ENCODE measurements at regions not wholly inside any gene's neighbourhood (a gene's known extent, or its start where the extent isn't known, plus 50 kb on each side); places are given as distances from the start of the nearest gene placed in this dataset.
"Not testable (repeated sequence)": the region's sequence is repeated elsewhere in the genome, so short reads cannot be mapped to it uniquely, and the experiment has no call there.

DNA sequence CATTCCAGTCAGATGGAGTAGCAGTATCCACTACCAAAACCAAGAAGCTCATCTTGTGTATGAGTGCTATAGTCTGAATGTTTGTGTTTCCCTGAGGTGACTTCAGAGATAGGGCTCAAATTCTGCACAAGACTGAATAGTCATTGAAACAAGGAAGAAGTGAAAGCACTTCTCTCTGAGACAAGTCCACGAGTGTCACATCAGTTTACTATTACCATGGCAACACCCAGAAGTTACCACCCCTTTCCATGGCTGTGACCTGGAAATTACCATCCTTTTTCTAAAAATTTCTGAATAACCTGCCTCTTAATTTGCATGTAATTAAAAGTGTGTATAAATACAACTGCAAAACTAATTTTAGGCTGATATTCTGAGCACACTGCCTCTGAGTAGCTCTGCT, 682.1 kb upstream of the ADGRB3 start:
- no peak overlapping the region for H3K4me3 ChIP-seq (ENCODE audit: low read depth, low read length)
- DNase-seq (ENCODE audit: low read depth, low spot score), result no peak
- TF ChIP-seq, protein P1, sequence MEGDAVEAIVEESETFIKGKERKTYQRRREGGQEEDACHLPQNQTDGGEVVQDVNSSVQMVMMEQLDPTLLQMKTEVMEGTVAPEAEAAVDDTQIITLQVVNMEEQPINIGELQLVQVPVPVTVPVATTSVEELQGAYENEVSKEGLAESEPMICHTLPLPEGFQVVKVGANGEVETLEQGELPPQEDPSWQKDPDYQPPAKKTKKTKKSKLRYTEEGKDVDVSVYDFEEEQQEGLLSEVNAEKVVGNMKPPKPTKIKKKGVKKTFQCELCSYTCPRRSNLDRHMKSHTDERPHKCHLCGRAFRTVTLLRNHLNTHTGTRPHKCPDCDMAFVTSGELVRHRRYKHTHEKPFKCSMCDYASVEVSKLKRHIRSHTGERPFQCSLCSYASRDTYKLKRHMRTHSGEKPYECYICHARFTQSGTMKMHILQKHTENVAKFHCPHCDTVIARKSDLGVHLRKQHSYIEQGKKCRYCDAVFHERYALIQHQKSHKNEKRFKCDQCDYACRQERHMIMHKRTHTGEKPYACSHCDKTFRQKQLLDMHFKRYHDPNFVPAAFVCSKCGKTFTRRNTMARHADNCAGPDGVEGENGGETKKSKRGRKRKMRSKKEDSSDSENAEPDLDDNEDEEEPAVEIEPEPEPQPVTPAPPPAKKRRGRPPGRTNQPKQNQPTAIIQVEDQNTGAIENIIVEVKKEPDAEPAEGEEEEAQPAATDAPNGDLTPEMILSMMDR (IDR thresholded peaks at IDR 0.05; ENCODE audit: low read depth, low read length), result no peak
- in situ Hi-C loops (cut with HindIII; ENCODE audit: low sequenced_read_pairs), result no loop called here

DNA sequence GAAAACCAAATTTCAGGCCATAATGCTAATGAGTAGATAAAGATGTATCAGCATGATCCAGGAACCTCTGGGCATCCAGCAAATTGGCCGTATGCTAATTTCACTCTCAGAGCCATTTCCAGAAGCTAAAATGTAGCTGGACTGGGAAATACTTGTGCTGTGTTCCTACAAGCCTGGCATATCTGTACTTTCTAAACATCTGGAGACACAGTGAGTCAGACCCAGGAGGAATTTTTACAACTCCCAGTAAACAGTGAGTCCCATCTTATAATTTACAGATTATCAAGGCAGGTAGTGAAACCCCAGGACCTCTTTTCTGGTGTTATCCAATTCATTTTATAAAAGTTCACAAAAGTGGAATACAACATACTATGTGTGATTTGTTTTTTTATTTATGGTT, 683.0 kb upstream of the ADGRB3 start:
- TF ChIP-seq, protein P1 (IDR thresholded peaks at IDR 0.05; ENCODE audit: low read depth, low read length), result no peak
- DNase-seq (ENCODE audit: low read depth, low spot score), result peak; percentile 35
- in situ Hi-C loops (cut with HindIII; ENCODE audit: low sequenced_read_pairs), result no loop called here
- H3K4me3 ChIP-seq (ENCODE audit: low read depth, low read length), result no peak overlapping the region

DNA sequence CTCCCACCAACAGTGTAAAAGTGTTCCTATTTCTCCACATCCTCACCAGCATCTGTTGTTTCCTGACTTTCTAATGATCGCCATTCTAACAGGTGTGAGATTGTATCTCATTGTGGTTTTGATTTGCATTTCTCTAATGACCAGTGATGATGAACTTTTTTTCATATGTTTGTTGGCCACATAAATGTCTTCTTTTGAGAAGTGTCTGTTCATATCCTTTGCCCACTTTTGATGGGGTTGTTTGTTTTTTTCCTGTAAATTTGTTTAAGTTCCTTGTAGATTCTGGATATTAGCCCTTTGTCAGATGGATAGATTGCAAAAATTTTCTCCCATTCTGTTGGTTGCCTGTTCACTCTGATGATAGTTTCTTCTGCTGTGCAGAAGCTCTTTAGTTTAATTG, 687.3 kb upstream of the ADGRB3 start:
- DNase-seq (ENCODE audit: low read depth, low spot score); H3K4me3 ChIP-seq (ENCODE audit: low read depth, low read length); in situ Hi-C loops (cut with HindIII; ENCODE audit: low sequenced_read_pairs): not testable (repeated sequence)

DNA sequence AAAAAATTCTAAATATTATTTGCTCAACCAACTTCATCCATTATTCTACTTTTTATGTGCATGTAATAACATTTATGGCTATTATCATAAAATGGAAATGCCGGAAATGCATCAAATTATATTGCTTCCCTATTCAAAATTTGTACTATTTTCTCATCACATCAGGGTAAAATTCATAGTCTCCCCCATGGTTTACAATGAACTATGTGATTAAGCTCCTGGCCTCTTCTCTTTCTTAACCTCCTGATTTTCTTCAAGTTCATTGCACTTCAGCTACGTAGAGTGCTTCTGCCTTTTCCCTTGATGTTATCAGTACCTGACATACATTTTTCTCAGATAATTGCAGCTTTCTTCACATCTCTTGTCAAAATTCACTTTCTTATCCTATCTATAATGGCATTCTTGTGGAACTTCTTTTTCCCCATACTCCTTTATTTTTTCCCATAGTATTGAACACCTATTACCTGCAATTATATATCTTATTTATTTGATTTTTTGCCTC, 699.1 kb upstream of the ADGRB3 start:
- TF ChIP-seq, protein P1 (IDR thresholded peaks at IDR 0.05; ENCODE audit: low read depth, low read length), result no peak
- no peak overlapping the region for H3K4me3 ChIP-seq (ENCODE audit: low read depth, low read length)
- in situ Hi-C loops (cut with HindIII; ENCODE audit: low sequenced_read_pairs), result no loop called here
- DNase-seq (ENCODE audit: low read depth, low spot score), result no peak

DNA sequence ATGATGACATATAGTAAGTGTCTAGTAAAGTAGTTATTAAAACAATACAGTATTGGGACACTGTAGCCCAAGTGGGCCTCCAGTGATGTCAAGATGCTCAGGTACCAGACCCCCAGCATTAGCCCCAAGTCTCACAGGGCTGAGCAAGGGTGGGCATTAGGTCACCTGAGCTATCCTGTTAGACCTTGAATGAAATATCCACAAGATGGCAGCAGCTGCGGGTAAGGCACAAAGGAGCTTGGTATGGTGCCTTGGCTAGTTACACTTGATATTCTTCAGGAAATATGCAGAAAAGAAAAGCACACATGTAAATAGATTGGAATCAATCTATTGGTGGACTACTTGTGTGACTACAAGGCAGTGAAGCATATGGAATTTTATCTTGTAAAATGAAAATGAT, 701.8 kb upstream of the ADGRB3 start:
- DNase-seq (ENCODE audit: low read depth, low spot score), result no peak
- no peak overlapping the region for H3K4me3 ChIP-seq (ENCODE audit: low read depth, low read length)
- TF ChIP-seq, protein P1 (IDR thresholded peaks at IDR 0.05; ENCODE audit: low read depth, low read length), result no peak
- in situ Hi-C loops (cut with HindIII; ENCODE audit: low sequenced_read_pairs), result no loop called here

DNA sequence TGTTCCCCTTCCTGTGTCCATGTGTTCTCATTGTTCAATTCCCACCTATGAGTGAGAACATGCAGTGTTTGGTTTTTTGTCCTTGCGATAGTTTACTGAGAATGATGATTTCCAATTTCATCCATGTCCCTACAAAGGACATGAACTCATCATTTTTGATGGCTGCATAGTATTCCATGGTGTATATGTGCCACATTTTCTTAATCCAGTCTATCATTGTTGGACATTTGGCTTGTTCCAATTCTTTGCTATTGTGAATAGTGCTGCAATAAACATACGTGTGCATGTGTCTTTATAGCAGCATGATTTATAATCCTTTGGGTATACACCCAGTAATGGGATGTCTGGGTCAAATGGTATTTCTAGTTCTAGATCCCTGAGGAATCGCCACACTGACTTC, 712.5 kb upstream of the ADGRB3 start:
- H3K4me3 ChIP-seq (ENCODE audit: low read depth, low read length); in situ Hi-C loops (cut with HindIII; ENCODE audit: low sequenced_read_pairs); DNase-seq (ENCODE audit: low read depth, low spot score): not testable (repeated sequence)

DNA sequence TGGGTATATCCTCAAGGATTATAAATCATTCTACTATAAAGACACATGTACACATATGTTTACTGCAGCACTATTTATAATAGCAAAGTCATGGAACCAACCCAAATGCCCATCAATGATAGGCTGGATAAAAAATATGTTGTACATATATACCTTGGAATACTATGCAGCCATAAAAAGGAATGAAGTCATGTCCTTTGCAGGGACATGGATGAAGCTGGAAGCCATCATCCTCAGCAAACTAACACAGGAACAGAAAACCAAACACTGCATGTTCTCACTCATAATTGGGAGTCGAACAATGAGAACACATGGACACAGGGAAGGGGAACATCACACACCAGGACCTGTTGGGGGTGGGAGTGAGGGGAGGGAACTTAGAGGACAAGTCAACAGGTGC, 715.0 kb upstream of the ADGRB3 start:
- H3K4me3 ChIP-seq (ENCODE audit: low read depth, low read length); DNase-seq (ENCODE audit: low read depth, low spot score); in situ Hi-C loops (cut with HindIII; ENCODE audit: low sequenced_read_pairs): not testable (repeated sequence)

DNA sequence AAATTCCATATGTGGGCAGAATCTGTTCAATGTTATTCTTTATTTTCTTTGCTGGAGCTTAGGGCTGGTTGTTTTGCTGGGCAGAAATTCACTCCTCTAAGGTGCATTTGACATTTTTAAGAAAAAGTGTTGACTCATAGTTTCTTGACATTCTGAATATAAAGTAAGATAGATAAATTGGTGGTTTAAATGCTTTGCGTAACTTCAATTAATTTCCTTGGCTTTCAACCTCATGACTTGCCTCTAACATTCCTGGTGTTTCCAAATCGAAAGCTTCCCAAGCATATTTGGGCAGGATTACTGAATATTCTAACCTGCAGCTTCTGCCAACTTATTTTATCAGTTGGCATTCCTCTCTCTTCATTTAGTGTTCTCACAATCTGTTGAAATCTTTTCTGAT, 718.7 kb upstream of the ADGRB3 start:
- in situ Hi-C loops (cut with HindIII; ENCODE audit: low sequenced_read_pairs), result no loop called here
- no peak overlapping the region for H3K4me3 ChIP-seq (ENCODE audit: low read depth, low read length)
- TF ChIP-seq, protein P1 (IDR thresholded peaks at IDR 0.05; ENCODE audit: low read depth, low read length), result no peak
- peak; percentile 68 for DNase-seq (ENCODE audit: low read depth, low spot score)

All from astrocyte of the spinal cord (primary cell).